ENCODE measurements at regions not wholly inside any gene's neighbourhood (a gene's known extent, or its start where the extent isn't known, plus 50 kb on each side); places are given as distances from the start of the nearest gene placed in this dataset.

GRCh38 chr10:10878963-10879362, 138.7 kb upstream of the CELF2 start:
- no peak for TF ChIP-seq CTCF (IDR thresholded peaks at IDR 0.05)
- no peak for TF ChIP-seq POLR2A (IDR thresholded peaks at IDR 0.05)
